GM23338 (cell line): ENCODE measurements at regions not wholly inside any gene's neighbourhood (a gene's known extent, or its start where the extent isn't known, plus 50 kb on each side); places are given as distances from the start of the nearest gene placed in this dataset.

Experiments
- ATAC-seq: fragments of 200-7000 bp; cut with Tn5 transposase; 3 replicates; pipeline ENCODE4 v1.9.1; 2020
- DNase-seq: peaks from one replicate; pipeline ENCODE4 v3.0.0-alpha.2; 2015; ENCODE audit warnings: low spot score
- H2AFZ ChIP-seq: fragments of 200-600 bp; sonication (generic); 2 replicates; pipeline ENCODE4 v1.8.0; 2016; ENCODE audit warnings: antibody characterized with exemption, mild to moderate bottlenecking, moderate library complexity
- H3F3A ChIP-seq: fragments of 200-600 bp; sonication (generic); replicated peaks from 2 replicates; pipeline ENCODE4 v1.8.0; 2017; ENCODE audit warnings: antibody characterized with exemption, mixed run types, low read depth
- H3K27ac ChIP-seq: fragments of 200-600 bp; sonication (generic); 2 replicates; pipeline ENCODE4 v1.6.1; 2016; ENCODE audit warnings: low read depth
- H3K27me3 ChIP-seq: fragments of 200-600 bp; sonication (generic); 2 replicates; pipeline ENCODE4 v1.8.0; 2016; ENCODE audit warnings: mild to moderate bottlenecking, mixed run types, moderate library complexity; ENCODE audit not compliant: insufficient read depth
- H3K36me3 ChIP-seq: fragments of 200-600 bp; sonication (generic); 2 replicates; pipeline ENCODE4 v1.8.0; 2016; ENCODE audit warnings: mild to moderate bottlenecking; ENCODE audit not compliant: insufficient read depth
- H3K4me1 ChIP-seq: fragments of 200-600 bp; sonication (generic); 2 replicates; pipeline ENCODE4 v1.8.0; 2016; ENCODE audit warnings: mild to moderate bottlenecking, moderate library complexity; ENCODE audit not compliant: insufficient read depth
- H3K4me2 ChIP-seq: fragments of 200-600 bp; sonication (generic); 2 replicates; pipeline ENCODE4 v1.7.1; 2017; ENCODE audit warnings: mixed run types
- H3K4me3 ChIP-seq: fragments of 200-600 bp; sonication (generic); 2 replicates; pipeline ENCODE4 v1.6.1; 2016; ENCODE audit warnings: mixed run types
- H3K79me2 ChIP-seq: fragments of 200-600 bp; sonication (generic); replicated peaks from 2 replicates; pipeline ENCODE4 v1.8.0; 2017; ENCODE audit warnings: mild to moderate bottlenecking; ENCODE audit not compliant: insufficient read depth
- H3K9me2 ChIP-seq: fragments of 200-600 bp; sonication (generic); 2 replicates; pipeline ENCODE4 v1.8.0; 2017; ENCODE audit not compliant: insufficient read depth
- H4K20me1 ChIP-seq: fragments of 200-600 bp; sonication (generic); replicated peaks from 2 replicates; pipeline ENCODE4 v1.8.0; 2017; ENCODE audit warnings: mild to moderate bottlenecking; ENCODE audit not compliant: insufficient read depth
- H3K27ac Mint-ChIP-seq: 2 replicates; pipeline ENCODE4 v1.8.0; 2020; ENCODE audit warnings: inconsistent platforms, mild to moderate bottlenecking, moderate library complexity, mixed read lengths
- H3K27me3 Mint-ChIP-seq: 3 replicates; pipeline ENCODE4 v1.8.0; 2022; ENCODE audit warnings: low read depth, mild to moderate bottlenecking, moderate library complexity, mixed read lengths, inconsistent platforms; ENCODE audit not compliant: insufficient read depth, poor library complexity
- H3K36me3 Mint-ChIP-seq: 3 replicates; pipeline ENCODE4 v1.8.0; 2021; ENCODE audit warnings: low read depth, mild to moderate bottlenecking, inconsistent platforms, moderate library complexity, mixed read lengths
- H3K4me1 Mint-ChIP-seq: 3 replicates; pipeline ENCODE4 v1.8.0; 2020; ENCODE audit warnings: mild to moderate bottlenecking, inconsistent platforms, mixed read lengths
- H3K4me3 Mint-ChIP-seq: 3 replicates; pipeline ENCODE4 v1.8.0; 2021; ENCODE audit warnings: moderate library complexity, mild to moderate bottlenecking, inconsistent platforms, mixed read lengths
- H3K9me3 Mint-ChIP-seq: 3 replicates; pipeline ENCODE4 v1.8.0; 2020; ENCODE audit warnings: moderate library complexity, mild to moderate bottlenecking, inconsistent platforms, mixed read lengths
- POLR2AphosphoS5 ChIP-seq: IDR thresholded peaks from 2 replicates; pipeline ENCODE4 v1.6.1; 2016; ENCODE audit warnings: antibody characterized with exemption, low read depth
- STAT1 ChIP-seq: IDR thresholded peaks from one replicate; pipeline ENCODE4 v1.6.1; 2016; ENCODE audit warnings: antibody characterized with exemption; ENCODE audit not compliant: unreplicated experiment
- ZNF114 ChIP-seq: fragments of 250-450 bp; sonication (Bioruptor Pico); IDR thresholded peaks from 2 replicates; pipeline ENCODE4 v1.5.0; 2020; ENCODE audit warnings: mild to moderate bottlenecking, moderate library complexity
- ZNF331 ChIP-seq: fragments of 250-450 bp; sonication (Bioruptor Pico); IDR thresholded peaks from 2 replicates; pipeline ENCODE4 v1.5.0; 2020; ENCODE audit warnings: low read depth, mild to moderate bottlenecking, moderate library complexity
- TF ChIP-seq, protein P1 (sequence below): IDR thresholded peaks from 2 replicates; pipeline ENCODE4 v1.6.1; 2016; ENCODE audit warnings: antibody characterized with exemption
- TF ChIP-seq, protein P2 (sequence below): fragments of 250-450 bp; sonication (Bioruptor Pico); IDR thresholded peaks from 2 replicates; pipeline ENCODE4 v1.5.0; 2020; ENCODE audit warnings: mild to moderate bottlenecking, moderate library complexity

- TF ChIP-seq ZNF331 (CRISPR knock-in tag) (no peak), ZNF114 (CRISPR knock-in tag) (no peak), STAT1 (no peak), POLR2AphosphoS5 (no peak)
- TF ChIP-seq, protein P1, sequence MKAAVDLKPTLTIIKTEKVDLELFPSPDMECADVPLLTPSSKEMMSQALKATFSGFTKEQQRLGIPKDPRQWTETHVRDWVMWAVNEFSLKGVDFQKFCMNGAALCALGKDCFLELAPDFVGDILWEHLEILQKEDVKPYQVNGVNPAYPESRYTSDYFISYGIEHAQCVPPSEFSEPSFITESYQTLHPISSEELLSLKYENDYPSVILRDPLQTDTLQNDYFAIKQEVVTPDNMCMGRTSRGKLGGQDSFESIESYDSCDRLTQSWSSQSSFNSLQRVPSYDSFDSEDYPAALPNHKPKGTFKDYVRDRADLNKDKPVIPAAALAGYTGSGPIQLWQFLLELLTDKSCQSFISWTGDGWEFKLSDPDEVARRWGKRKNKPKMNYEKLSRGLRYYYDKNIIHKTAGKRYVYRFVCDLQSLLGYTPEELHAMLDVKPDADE = no peak
- TF ChIP-seq, protein P2, sequence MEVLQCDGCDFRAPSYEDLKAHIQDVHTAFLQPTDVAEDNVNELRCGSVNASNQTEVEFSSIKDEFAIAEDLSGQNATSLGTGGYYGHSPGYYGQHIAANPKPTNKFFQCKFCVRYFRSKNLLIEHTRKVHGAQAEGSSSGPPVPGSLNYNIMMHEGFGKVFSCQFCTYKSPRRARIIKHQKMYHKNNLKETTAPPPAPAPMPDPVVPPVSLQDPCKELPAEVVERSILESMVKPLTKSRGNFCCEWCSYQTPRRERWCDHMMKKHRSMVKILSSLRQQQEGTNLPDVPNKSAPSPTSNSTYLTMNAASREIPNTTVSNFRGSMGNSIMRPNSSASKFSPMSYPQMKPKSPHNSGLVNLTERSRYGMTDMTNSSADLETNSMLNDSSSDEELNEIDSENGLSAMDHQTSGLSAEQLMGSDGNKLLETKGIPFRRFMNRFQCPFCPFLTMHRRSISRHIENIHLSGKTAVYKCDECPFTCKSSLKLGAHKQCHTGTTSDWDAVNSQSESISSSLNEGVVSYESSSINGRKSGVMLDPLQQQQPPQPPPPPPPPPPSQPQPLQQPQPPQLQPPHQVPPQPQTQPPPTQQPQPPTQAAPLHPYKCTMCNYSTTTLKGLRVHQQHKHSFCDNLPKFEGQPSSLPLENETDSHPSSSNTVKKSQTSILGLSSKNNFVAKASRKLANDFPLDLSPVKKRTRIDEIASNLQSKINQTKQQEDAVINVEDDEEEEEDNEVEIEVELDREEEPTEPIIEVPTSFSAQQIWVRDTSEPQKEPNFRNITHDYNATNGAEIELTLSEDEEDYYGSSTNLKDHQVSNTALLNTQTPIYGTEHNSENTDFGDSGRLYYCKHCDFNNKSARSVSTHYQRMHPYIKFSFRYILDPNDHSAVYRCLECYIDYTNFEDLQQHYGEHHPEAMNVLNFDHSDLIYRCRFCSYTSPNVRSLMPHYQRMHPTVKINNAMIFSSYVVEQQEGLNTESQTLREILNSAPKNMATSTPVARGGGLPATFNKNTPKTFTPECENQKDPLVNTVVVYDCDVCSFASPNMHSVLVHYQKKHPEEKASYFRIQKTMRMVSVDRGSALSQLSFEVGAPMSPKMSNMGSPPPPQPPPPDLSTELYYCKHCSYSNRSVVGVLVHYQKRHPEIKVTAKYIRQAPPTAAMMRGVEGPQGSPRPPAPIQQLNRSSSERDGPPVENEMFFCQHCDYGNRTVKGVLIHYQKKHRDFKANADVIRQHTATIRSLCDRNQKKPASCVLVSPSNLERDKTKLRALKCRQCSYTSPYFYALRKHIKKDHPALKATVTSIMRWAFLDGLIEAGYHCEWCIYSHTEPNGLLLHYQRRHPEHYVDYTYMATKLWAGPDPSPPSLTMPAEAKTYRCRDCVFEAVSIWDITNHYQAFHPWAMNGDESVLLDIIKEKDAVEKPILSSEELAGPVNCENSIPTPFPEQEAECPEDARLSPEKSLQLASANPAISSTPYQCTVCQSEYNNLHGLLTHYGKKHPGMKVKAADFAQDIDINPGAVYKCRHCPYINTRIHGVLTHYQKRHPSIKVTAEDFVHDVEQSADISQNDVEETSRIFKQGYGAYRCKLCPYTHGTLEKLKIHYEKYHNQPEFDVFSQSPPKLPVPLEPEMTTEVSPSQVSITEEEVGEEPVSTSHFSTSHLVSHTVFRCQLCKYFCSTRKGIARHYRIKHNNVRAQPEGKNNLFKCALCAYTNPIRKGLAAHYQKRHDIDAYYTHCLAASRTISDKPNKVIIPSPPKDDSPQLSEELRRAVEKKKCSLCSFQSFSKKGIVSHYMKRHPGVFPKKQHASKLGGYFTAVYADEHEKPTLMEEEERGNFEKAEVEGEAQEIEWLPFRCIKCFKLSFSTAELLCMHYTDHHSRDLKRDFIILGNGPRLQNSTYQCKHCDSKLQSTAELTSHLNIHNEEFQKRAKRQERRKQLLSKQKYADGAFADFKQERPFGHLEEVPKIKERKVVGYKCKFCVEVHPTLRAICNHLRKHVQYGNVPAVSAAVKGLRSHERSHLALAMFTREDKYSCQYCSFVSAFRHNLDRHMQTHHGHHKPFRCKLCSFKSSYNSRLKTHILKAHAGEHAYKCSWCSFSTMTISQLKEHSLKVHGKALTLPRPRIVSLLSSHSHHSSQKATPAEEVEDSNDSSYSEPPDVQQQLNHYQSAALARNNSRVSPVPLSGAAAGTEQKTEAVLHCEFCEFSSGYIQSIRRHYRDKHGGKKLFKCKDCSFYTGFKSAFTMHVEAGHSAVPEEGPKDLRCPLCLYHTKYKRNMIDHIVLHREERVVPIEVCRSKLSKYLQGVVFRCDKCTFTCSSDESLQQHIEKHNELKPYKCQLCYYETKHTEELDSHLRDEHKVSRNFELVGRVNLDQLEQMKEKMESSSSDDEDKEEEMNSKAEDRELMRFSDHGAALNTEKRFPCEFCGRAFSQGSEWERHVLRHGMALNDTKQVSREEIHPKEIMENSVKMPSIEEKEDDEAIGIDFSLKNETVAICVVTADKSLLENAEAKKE (CRISPR knock-in tag) = no peak
- Histone ChIP-seq H3K4me3 (no peak overlapping the region), H3F3A (no peaks in the 10 kb centered on the region), H3K27ac (no peak overlapping the region), H3K36me3 (no peaks in the 10 kb centered on the region), H3K4me2 (no peak overlapping the region), H3K27me3 (no peaks in the 10 kb centered on the region), H4K20me1 (no peaks in the 10 kb centered on the region), H3K9me2 (peaks cover 4% of the 10 kb centered on the region; the same call in 1 of the 2 replicates), H3K79me2 (no peaks in the 10 kb centered on the region), H3K4me1 (no peaks in the 10 kb centered on the region), H2AFZ (peak overlapping the region; percentile 57; the same call in 1 of the 2 replicates)
- Mint-ChIP-seq H3K4me3 (no peak overlapping the region), H3K36me3 (no peaks in the 10 kb centered on the region), H3K9me3 (no peaks in the 10 kb centered on the region), H3K27me3 (peaks cover 2% of the 10 kb centered on the region), H3K27ac (no peak overlapping the region), H3K4me1 (peaks cover 2% of the 10 kb centered on the region; the same call in 1 of the 3 replicates)
- no peak for DNase-seq
- ATAC-seq = no peak
Observed at GRCh38 chr9:86454701-86455615, 100.7 kb upstream of the TUT7 start.
